GM23338 (cell line): ENCODE measurements at regions not wholly inside any gene's neighbourhood (a gene's known extent, or its start where the extent isn't known, plus 50 kb on each side); places are given as distances from the start of the nearest gene placed in this dataset.
"Not testable (repeated sequence)": the region's sequence is repeated elsewhere in the genome, so short reads cannot be mapped to it uniquely, and the experiment has no call there.

Experiments used
- ATAC-seq: fragments of 200-7000 bp; cut with Tn5 transposase; 3 replicates; pipeline ENCODE4 v1.9.1; 2020
- DNase-seq: peaks from one replicate; pipeline ENCODE4 v3.0.0-alpha.2; 2015; ENCODE audit warnings: low spot score
- H2AFZ ChIP-seq: fragments of 200-600 bp; sonication (generic); 2 replicates; pipeline ENCODE4 v1.8.0; 2016; ENCODE audit warnings: antibody characterized with exemption, mild to moderate bottlenecking, moderate library complexity
- H3F3A ChIP-seq: fragments of 200-600 bp; sonication (generic); replicated peaks from 2 replicates; pipeline ENCODE4 v1.8.0; 2017; ENCODE audit warnings: antibody characterized with exemption, mixed run types, low read depth
- H3K27ac ChIP-seq: fragments of 200-600 bp; sonication (generic); 2 replicates; pipeline ENCODE4 v1.6.1; 2016; ENCODE audit warnings: low read depth
- H3K27me3 ChIP-seq: fragments of 200-600 bp; sonication (generic); 2 replicates; pipeline ENCODE4 v1.8.0; 2016; ENCODE audit warnings: mild to moderate bottlenecking, mixed run types, moderate library complexity; ENCODE audit not compliant: insufficient read depth
- H3K36me3 ChIP-seq: fragments of 200-600 bp; sonication (generic); 2 replicates; pipeline ENCODE4 v1.8.0; 2016; ENCODE audit warnings: mild to moderate bottlenecking; ENCODE audit not compliant: insufficient read depth
- H3K4me1 ChIP-seq: fragments of 200-600 bp; sonication (generic); 2 replicates; pipeline ENCODE4 v1.8.0; 2016; ENCODE audit warnings: mild to moderate bottlenecking, moderate library complexity; ENCODE audit not compliant: insufficient read depth
- H3K4me2 ChIP-seq: fragments of 200-600 bp; sonication (generic); 2 replicates; pipeline ENCODE4 v1.7.1; 2017; ENCODE audit warnings: mixed run types
- H3K4me3 ChIP-seq: fragments of 200-600 bp; sonication (generic); 2 replicates; pipeline ENCODE4 v1.6.1; 2016; ENCODE audit warnings: mixed run types
- H3K79me2 ChIP-seq: fragments of 200-600 bp; sonication (generic); replicated peaks from 2 replicates; pipeline ENCODE4 v1.8.0; 2017; ENCODE audit warnings: mild to moderate bottlenecking; ENCODE audit not compliant: insufficient read depth
- H3K9me2 ChIP-seq: fragments of 200-600 bp; sonication (generic); 2 replicates; pipeline ENCODE4 v1.8.0; 2017; ENCODE audit not compliant: insufficient read depth
- H4K20me1 ChIP-seq: fragments of 200-600 bp; sonication (generic); replicated peaks from 2 replicates; pipeline ENCODE4 v1.8.0; 2017; ENCODE audit warnings: mild to moderate bottlenecking; ENCODE audit not compliant: insufficient read depth
- H3K27ac Mint-ChIP-seq: 2 replicates; pipeline ENCODE4 v1.8.0; 2020; ENCODE audit warnings: inconsistent platforms, mild to moderate bottlenecking, moderate library complexity, mixed read lengths
- H3K27me3 Mint-ChIP-seq: 3 replicates; pipeline ENCODE4 v1.8.0; 2022; ENCODE audit warnings: low read depth, mild to moderate bottlenecking, moderate library complexity, mixed read lengths, inconsistent platforms; ENCODE audit not compliant: insufficient read depth, poor library complexity
- H3K36me3 Mint-ChIP-seq: 3 replicates; pipeline ENCODE4 v1.8.0; 2021; ENCODE audit warnings: low read depth, mild to moderate bottlenecking, inconsistent platforms, moderate library complexity, mixed read lengths
- H3K4me1 Mint-ChIP-seq: 3 replicates; pipeline ENCODE4 v1.8.0; 2020; ENCODE audit warnings: mild to moderate bottlenecking, inconsistent platforms, mixed read lengths
- H3K4me3 Mint-ChIP-seq: 3 replicates; pipeline ENCODE4 v1.8.0; 2021; ENCODE audit warnings: moderate library complexity, mild to moderate bottlenecking, inconsistent platforms, mixed read lengths
- H3K9me3 Mint-ChIP-seq: 3 replicates; pipeline ENCODE4 v1.8.0; 2020; ENCODE audit warnings: moderate library complexity, mild to moderate bottlenecking, inconsistent platforms, mixed read lengths
- NANOG ChIP-seq: IDR thresholded peaks from 2 replicates; pipeline ENCODE4 v1.6.1; 2016; ENCODE audit warnings: antibody characterized with exemption, borderline replicate concordance
- STAT1 ChIP-seq: IDR thresholded peaks from one replicate; pipeline ENCODE4 v1.6.1; 2016; ENCODE audit warnings: antibody characterized with exemption; ENCODE audit not compliant: unreplicated experiment
- TF ChIP-seq, protein P1 (sequence below): fragments of 250-450 bp; sonication (Bioruptor Pico); IDR thresholded peaks from 2 replicates; pipeline ENCODE4 v1.5.0; 2020; ENCODE audit warnings: mild to moderate bottlenecking, moderate library complexity
- TF ChIP-seq, protein P2 (sequence below): IDR thresholded peaks from one replicate; pipeline ENCODE4 v1.6.1; 2018; ENCODE audit warnings: antibody characterized with exemption; ENCODE audit not compliant: unreplicated experiment
- TF ChIP-seq, protein P3 (sequence below), 2 experiments: fragments of 200-600 bp in 1 of 2; sonication (generic) in 1 of 2; conservative IDR thresholded peaks; 2 replicates each; pipeline versions ENCODE4 v1.5.1 to v1.6.1; 2016 to 2017; ENCODE audit warnings: antibody characterized with exemption in 2 of 2, low read depth in 2 of 2, mild to moderate bottlenecking in 2 of 2, moderate library complexity in 1 of 2

DNA sequence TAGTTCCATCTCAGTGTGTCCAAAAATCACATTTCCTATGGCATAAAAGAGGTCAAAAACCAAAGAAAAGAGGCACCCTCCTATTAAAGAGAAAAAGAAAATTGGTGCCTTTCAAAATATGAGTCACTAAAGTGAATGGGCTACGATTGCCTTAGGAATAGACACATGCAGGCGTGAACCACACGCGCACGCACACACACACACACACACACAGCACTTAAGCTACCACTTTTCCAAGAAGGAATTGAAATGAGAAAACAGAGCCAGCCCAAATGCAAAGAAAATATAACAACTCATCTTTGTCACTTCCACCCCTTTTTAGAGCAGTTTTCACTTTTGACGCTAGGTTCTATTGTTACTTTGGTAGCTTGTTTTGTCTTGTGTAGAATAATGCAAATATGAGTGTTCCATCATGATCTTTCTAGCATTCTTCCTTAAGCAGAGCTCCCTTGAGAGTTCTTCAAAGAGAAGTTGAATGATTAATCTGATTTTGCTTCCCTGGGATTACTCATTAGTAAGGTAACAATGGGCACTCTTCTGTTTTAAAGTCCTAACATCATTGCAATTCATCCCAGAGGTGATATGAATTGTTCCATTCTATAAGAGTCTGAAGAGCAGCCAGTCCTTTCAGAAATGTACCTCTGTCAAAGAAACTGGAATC lies 239.2 kb upstream of the GNPDA2 start (continued):
- TF ChIP-seq, protein P1, sequence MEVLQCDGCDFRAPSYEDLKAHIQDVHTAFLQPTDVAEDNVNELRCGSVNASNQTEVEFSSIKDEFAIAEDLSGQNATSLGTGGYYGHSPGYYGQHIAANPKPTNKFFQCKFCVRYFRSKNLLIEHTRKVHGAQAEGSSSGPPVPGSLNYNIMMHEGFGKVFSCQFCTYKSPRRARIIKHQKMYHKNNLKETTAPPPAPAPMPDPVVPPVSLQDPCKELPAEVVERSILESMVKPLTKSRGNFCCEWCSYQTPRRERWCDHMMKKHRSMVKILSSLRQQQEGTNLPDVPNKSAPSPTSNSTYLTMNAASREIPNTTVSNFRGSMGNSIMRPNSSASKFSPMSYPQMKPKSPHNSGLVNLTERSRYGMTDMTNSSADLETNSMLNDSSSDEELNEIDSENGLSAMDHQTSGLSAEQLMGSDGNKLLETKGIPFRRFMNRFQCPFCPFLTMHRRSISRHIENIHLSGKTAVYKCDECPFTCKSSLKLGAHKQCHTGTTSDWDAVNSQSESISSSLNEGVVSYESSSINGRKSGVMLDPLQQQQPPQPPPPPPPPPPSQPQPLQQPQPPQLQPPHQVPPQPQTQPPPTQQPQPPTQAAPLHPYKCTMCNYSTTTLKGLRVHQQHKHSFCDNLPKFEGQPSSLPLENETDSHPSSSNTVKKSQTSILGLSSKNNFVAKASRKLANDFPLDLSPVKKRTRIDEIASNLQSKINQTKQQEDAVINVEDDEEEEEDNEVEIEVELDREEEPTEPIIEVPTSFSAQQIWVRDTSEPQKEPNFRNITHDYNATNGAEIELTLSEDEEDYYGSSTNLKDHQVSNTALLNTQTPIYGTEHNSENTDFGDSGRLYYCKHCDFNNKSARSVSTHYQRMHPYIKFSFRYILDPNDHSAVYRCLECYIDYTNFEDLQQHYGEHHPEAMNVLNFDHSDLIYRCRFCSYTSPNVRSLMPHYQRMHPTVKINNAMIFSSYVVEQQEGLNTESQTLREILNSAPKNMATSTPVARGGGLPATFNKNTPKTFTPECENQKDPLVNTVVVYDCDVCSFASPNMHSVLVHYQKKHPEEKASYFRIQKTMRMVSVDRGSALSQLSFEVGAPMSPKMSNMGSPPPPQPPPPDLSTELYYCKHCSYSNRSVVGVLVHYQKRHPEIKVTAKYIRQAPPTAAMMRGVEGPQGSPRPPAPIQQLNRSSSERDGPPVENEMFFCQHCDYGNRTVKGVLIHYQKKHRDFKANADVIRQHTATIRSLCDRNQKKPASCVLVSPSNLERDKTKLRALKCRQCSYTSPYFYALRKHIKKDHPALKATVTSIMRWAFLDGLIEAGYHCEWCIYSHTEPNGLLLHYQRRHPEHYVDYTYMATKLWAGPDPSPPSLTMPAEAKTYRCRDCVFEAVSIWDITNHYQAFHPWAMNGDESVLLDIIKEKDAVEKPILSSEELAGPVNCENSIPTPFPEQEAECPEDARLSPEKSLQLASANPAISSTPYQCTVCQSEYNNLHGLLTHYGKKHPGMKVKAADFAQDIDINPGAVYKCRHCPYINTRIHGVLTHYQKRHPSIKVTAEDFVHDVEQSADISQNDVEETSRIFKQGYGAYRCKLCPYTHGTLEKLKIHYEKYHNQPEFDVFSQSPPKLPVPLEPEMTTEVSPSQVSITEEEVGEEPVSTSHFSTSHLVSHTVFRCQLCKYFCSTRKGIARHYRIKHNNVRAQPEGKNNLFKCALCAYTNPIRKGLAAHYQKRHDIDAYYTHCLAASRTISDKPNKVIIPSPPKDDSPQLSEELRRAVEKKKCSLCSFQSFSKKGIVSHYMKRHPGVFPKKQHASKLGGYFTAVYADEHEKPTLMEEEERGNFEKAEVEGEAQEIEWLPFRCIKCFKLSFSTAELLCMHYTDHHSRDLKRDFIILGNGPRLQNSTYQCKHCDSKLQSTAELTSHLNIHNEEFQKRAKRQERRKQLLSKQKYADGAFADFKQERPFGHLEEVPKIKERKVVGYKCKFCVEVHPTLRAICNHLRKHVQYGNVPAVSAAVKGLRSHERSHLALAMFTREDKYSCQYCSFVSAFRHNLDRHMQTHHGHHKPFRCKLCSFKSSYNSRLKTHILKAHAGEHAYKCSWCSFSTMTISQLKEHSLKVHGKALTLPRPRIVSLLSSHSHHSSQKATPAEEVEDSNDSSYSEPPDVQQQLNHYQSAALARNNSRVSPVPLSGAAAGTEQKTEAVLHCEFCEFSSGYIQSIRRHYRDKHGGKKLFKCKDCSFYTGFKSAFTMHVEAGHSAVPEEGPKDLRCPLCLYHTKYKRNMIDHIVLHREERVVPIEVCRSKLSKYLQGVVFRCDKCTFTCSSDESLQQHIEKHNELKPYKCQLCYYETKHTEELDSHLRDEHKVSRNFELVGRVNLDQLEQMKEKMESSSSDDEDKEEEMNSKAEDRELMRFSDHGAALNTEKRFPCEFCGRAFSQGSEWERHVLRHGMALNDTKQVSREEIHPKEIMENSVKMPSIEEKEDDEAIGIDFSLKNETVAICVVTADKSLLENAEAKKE (CRISPR knock-in tag): no peak
- TF ChIP-seq, protein P2, sequence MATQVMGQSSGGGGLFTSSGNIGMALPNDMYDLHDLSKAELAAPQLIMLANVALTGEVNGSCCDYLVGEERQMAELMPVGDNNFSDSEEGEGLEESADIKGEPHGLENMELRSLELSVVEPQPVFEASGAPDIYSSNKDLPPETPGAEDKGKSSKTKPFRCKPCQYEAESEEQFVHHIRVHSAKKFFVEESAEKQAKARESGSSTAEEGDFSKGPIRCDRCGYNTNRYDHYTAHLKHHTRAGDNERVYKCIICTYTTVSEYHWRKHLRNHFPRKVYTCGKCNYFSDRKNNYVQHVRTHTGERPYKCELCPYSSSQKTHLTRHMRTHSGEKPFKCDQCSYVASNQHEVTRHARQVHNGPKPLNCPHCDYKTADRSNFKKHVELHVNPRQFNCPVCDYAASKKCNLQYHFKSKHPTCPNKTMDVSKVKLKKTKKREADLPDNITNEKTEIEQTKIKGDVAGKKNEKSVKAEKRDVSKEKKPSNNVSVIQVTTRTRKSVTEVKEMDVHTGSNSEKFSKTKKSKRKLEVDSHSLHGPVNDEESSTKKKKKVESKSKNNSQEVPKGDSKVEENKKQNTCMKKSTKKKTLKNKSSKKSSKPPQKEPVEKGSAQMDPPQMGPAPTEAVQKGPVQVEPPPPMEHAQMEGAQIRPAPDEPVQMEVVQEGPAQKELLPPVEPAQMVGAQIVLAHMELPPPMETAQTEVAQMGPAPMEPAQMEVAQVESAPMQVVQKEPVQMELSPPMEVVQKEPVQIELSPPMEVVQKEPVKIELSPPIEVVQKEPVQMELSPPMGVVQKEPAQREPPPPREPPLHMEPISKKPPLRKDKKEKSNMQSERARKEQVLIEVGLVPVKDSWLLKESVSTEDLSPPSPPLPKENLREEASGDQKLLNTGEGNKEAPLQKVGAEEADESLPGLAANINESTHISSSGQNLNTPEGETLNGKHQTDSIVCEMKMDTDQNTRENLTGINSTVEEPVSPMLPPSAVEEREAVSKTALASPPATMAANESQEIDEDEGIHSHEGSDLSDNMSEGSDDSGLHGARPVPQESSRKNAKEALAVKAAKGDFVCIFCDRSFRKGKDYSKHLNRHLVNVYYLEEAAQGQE: no peak
- TF ChIP-seq, protein P3, sequence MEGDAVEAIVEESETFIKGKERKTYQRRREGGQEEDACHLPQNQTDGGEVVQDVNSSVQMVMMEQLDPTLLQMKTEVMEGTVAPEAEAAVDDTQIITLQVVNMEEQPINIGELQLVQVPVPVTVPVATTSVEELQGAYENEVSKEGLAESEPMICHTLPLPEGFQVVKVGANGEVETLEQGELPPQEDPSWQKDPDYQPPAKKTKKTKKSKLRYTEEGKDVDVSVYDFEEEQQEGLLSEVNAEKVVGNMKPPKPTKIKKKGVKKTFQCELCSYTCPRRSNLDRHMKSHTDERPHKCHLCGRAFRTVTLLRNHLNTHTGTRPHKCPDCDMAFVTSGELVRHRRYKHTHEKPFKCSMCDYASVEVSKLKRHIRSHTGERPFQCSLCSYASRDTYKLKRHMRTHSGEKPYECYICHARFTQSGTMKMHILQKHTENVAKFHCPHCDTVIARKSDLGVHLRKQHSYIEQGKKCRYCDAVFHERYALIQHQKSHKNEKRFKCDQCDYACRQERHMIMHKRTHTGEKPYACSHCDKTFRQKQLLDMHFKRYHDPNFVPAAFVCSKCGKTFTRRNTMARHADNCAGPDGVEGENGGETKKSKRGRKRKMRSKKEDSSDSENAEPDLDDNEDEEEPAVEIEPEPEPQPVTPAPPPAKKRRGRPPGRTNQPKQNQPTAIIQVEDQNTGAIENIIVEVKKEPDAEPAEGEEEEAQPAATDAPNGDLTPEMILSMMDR (conservative IDR thresholded peaks at IDR 0.05; ENCODE audit: low read depth in 2 of 2): no peak
- TF ChIP-seq NANOG: no peak
- no peak for TF ChIP-seq STAT1

DNA sequence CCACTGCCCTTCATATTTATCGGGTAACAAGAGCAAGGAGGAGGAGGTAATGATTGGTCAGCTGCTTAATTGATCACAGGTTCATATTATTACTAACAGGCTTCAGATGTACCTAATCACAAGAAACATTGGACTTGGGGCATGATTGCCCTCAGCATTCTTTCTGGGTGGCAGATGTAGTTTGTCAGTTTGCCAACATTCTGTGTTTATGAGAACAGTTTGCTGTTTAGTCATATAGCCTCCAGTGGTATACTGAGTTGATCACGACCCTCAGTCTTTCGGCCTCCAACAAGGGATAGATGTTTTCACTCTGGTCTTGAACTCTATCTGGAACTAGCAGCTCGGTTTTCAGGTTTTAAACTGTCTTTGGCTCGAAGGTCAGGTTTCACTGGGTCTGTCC lies 237.7 kb upstream of the GNPDA2 start:
- H3F3A ChIP-seq, H3K36me3 ChIP-seq, H2AFZ ChIP-seq, H3K4me3 Mint-ChIP-seq, H3K27ac Mint-ChIP-seq, H3K4me1 Mint-ChIP-seq, H3K27ac ChIP-seq, ATAC-seq, H3K9me2 ChIP-seq, H3K4me3 ChIP-seq, H3K27me3 Mint-ChIP-seq, H4K20me1 ChIP-seq, H3K79me2 ChIP-seq, H3K27me3 ChIP-seq, H3K4me1 ChIP-seq, DNase-seq, H3K4me2 ChIP-seq: not testable (repeated sequence)
- H3K36me3 Mint-ChIP-seq: peaks cover 27% of the 10 kb centered on the region
- peaks cover 89% of the 10 kb centered on the region for H3K9me3 Mint-ChIP-seq
